GM12878 (cell line): ENCODE measurements at regions not wholly inside any gene's neighbourhood (a gene's known extent, or its start where the extent isn't known, plus 50 kb on each side); places are given as distances from the start of the nearest gene placed in this dataset.

Experiments
- ATAC-seq: fragments of 200-7000 bp; cut with Tn5 transposase; 3 replicates; pipeline ENCODE4 v1.9.1; 2020; ENCODE audit warnings: mild to moderate bottlenecking, moderate library complexity
- BruUV-seq: library from RNA; stranded (reverse); fragments of 400-500 nt; replicated peaks from 2 replicates; lab custom pipeline; 2021; lab: Mats Ljungman, UMichigan
- CTCF ChIA-PET: fragments of 300-600 bp; sonication (Branson Sonifier 250); formaldehyde crosslinking; extraction: SDS; loops from one replicate; lab custom pipeline; 2021; ENCODE audit warnings: inconsistent platforms; lab: Yijun Ruan, JAX
- POLR2A ChIA-PET: fragments of 350-600 bp; formaldehyde crosslinking; extraction: SDS; loops from one replicate; lab custom pipeline; 2021; ENCODE audit warnings: inconsistent platforms; lab: Charles Lee
- RAD21 ChIA-PET: fragments of 300-600 bp; sonication (Branson Sonifier 250); formaldehyde crosslinking; loops from one replicate; lab custom pipeline; 2023; ENCODE audit warnings: antibody characterized with exemption; ENCODE audit not compliant: unreplicated experiment; lab: Charles Lee
- SMC1A ChIA-PET: fragments of 300-600 bp; sonication (Branson Sonifier 250); formaldehyde crosslinking; loops from one replicate; lab custom pipeline; 2023; ENCODE audit not compliant: unreplicated experiment, uncharacterized antibody; lab: Charles Lee
- DNase-seq: peaks from one replicate; pipeline ENCODE4 v3.0.0-alpha.2; 2011; ENCODE audit warnings: low read depth, low spot score
- FAIRE-seq: peaks from 3 replicates; lab custom pipeline; 2011; peaks lifted over from hg19 to GRCh38; lab: Jason Lieb, UNC
- H2AFZ ChIP-seq: 2 replicates; pipeline ENCODE4 v1.6.0; 2011; ENCODE audit warnings: low read depth, low read length, control low read depth; ENCODE audit not compliant: control insufficient read depth
- H3K27ac ChIP-seq: 2 replicates; pipeline ENCODE4 v1.5.1; 2011; ENCODE audit warnings: control low read depth; ENCODE audit not compliant: control insufficient read depth, insufficient read depth
- H3K27me3 ChIP-seq, 2 experiments: replicated peaks in 1 of 2; 2 replicates each; pipeline versions ENCODE4 v1.6.0 to v1.6.1; 2011; ENCODE audit warnings: low read length in 1 of 2; ENCODE audit not compliant: control insufficient read depth in 2 of 2, insufficient read depth in 2 of 2
- H3K36me3 ChIP-seq, 2 experiments: 2 replicates each; pipeline ENCODE4 v1.5.1; 2011; ENCODE audit warnings: low read length in 1 of 2; ENCODE audit not compliant: control insufficient read depth in 2 of 2, insufficient read depth in 2 of 2
- H3K4me1 ChIP-seq: 2 replicates; pipeline ENCODE4 v1.6.1; 2011; ENCODE audit warnings: mild to moderate bottlenecking, low read length, moderate library complexity, mixed read lengths; ENCODE audit not compliant: control insufficient read depth, insufficient read depth
- H3K4me2 ChIP-seq: 2 replicates; pipeline ENCODE4 v1.6.0; 2011; ENCODE audit warnings: control low read depth; ENCODE audit not compliant: control insufficient read depth, insufficient read depth
- H3K4me3 ChIP-seq: fragments of 200-600 bp; sonication (generic); 2 replicates; pipeline ENCODE4 v1.5.1; 2016
- H3K79me2 ChIP-seq: 2 replicates; pipeline ENCODE4 v1.6.0; 2011; ENCODE audit warnings: low read length; ENCODE audit not compliant: control insufficient read depth, insufficient read depth
- H3K9ac ChIP-seq: 2 replicates; pipeline ENCODE4 v1.8.0; 2011; ENCODE audit warnings: low read length, control low read depth, mixed read lengths; ENCODE audit not compliant: control insufficient read depth, insufficient read depth
- H3K9me3 ChIP-seq: replicated peaks from 3 replicates; pipeline ENCODE4 v1.5.1; 2011; ENCODE audit warnings: mild to moderate bottlenecking, low read length; ENCODE audit not compliant: control insufficient read depth, insufficient read depth
- H4K20me1 ChIP-seq: 2 replicates; pipeline ENCODE4 v1.6.0; 2011; ENCODE audit not compliant: control insufficient read depth, insufficient read depth
- BMI1 ChIP-seq: fragments of 450-650 bp; IDR thresholded peaks from 2 replicates; pipeline ENCODE4 v1.6.1; 2016; ENCODE audit warnings: mild to moderate bottlenecking, moderate library complexity, borderline replicate concordance
- CHD2 ChIP-seq: IDR thresholded peaks from 2 replicates; pipeline ENCODE4 v1.6.1; 2011; ENCODE audit warnings: low read depth, low read length, improper control_type of control experiment, borderline replicate concordance
- EP300 ChIP-seq, 2 experiments: fragments of 150-350 bp in 1 of 2; IDR thresholded peaks; 2 replicates each; pipeline ENCODE4 v1.6.1; 2011 to 2012; ENCODE audit warnings: low read depth in 2 of 2, low read length in 2 of 2, borderline replicate concordance in 1 of 2, improper control_type of control experiment in 1 of 2, inconsistent platforms in 1 of 2; ENCODE audit not compliant: control insufficient read depth in 1 of 2
- MTA2 ChIP-seq: fragments of 450-650 bp; IDR thresholded peaks from 2 replicates; pipeline ENCODE4 v1.6.1; 2016; ENCODE audit warnings: low read depth, mild to moderate bottlenecking, moderate library complexity
- MTA3 ChIP-seq: IDR thresholded peaks from 2 replicates; pipeline ENCODE4 v1.6.1; 2012; ENCODE audit warnings: low read length, inconsistent platforms, borderline replicate concordance
- NBN ChIP-seq: fragments of 450-650 bp; IDR thresholded peaks from 2 replicates; pipeline ENCODE4 v1.6.1; 2016
- NR2C2 ChIP-seq: IDR thresholded peaks from 2 replicates; pipeline ENCODE4 v1.6.1; 2011; ENCODE audit warnings: borderline replicate concordance, low read depth; ENCODE audit not compliant: control insufficient read depth, insufficient read length
- PAX8 ChIP-seq: fragments of 450-650 bp; IDR thresholded peaks from 2 replicates; pipeline ENCODE4 v1.6.1; 2017; ENCODE audit warnings: mild to moderate bottlenecking, moderate library complexity
- RBBP5 ChIP-seq: fragments of 200-600 bp; sonication (generic); conservative IDR thresholded peaks from 2 replicates; pipeline ENCODE4 v1.6.1; 2016
- TCF7 ChIP-seq: IDR thresholded peaks from 2 replicates; pipeline ENCODE4 v1.6.1; 2014; ENCODE audit warnings: antibody characterized with exemption, borderline replicate concordance
- WGBS: methylation state at CpG from one replicate; pipeline ENCODE4 v1.1.6; 2016; ENCODE audit warnings: low lambda C conversion rate; ENCODE audit not compliant: insufficient replicate concordance, insufficient coverage; ENCODE audit errors: missing lambda C conversion rate; 5-methylcytosine and 5-hydroxymethylcytosine counted together
- in situ Hi-C: fragments of 300-500 bp; cut with MboI; formaldehyde crosslinking; loops from 9 replicates; pipeline ENCODE4 v1.14.3; 2018; ENCODE audit warnings: mixed read lengths
- intact Hi-C: fragments of 100-400 bp; cut with micrococcal nuclease; formaldehyde crosslinking; loops from one replicate; pipeline ENCODE4 v1.14.2; 2022; ENCODE audit not compliant: unreplicated experiment
- TF ChIP-seq, protein P1 (sequence below): fragments of 450-650 bp; IDR thresholded peaks from 2 replicates; pipeline ENCODE4 v1.6.1; 2017; ENCODE audit warnings: mild to moderate bottlenecking, moderate library complexity
- TF ChIP-seq, protein P2 (sequence below): fragments of 450-650 bp; IDR thresholded peaks from 2 replicates; pipeline ENCODE4 v1.6.1; 2017; ENCODE audit warnings: mild to moderate bottlenecking, moderate library complexity
- TF ChIP-seq, protein P3 (sequence below): fragments of 450-650 bp; IDR thresholded peaks from 2 replicates; pipeline ENCODE4 v1.6.1; 2018; ENCODE audit warnings: mild to moderate bottlenecking, low read depth, moderate library complexity; ENCODE audit not compliant: partially characterized antibody

GRCh38 chr1:95905818-95906395, 671.9 kb downstream of the RWDD3 start:
- Histone ChIP-seq H3K4me1 (no peaks in the 10 kb centered on the region), H3K27me3 (no peaks in the 10 kb centered on the region), H4K20me1 (no peaks in the 10 kb centered on the region), H3K36me3 (no peaks in the 10 kb centered on the region), H3K4me2 (no peak overlapping the region), H3K4me3 (no peak overlapping the region), H2AFZ (no peak overlapping the region), H3K79me2 (no peaks in the 10 kb centered on the region), H3K9ac (no peak overlapping the region), H3K9me3 (no peaks in the 10 kb centered on the region), H3K27ac (no peak overlapping the region)
- intact Hi-C loops, result no loop called here
- RAD21 ChIA-PET, result no interaction called here
- CTCF ChIA-PET, result interaction anchor here (1.4 kb wide), 1 partner anchor 12 kb away, joined by 3 read pairs; no protein-coding TSS in a partner anchor
- in situ Hi-C loops, result no loop called here
- POLR2A ChIA-PET, result no interaction called here
- 0% methylated on average over 1 of the region's 1 CpG for WGBS
- no TSS peak for BruUV-seq
- DNase-seq (no peak), FAIRE-seq (no peak), ATAC-seq (no peak)
- SMC1A ChIA-PET, result interaction anchor here (1.1 to 1.2 kb wide), 2 partner anchors 12 to 219 kb away, joined by 3 read pairs; no protein-coding TSS in a partner anchor
- TF ChIP-seq PAX8 (no peak), RBBP5 (no peak), NBN (no peak), MTA2 (no peak), NR2C2 (no peak), TCF7 (no peak), MTA3 (no peak), CHD2 (no peak), EP300 (IDR thresholded peaks at IDR 0.05; ENCODE audit: borderline replicate concordance in 1 of 2, control insufficient read depth in 1 of 2, low read depth in 2 of 2, low read length in 2 of 2) (no peak), BMI1 (no peak)
- TF ChIP-seq, protein P1, sequence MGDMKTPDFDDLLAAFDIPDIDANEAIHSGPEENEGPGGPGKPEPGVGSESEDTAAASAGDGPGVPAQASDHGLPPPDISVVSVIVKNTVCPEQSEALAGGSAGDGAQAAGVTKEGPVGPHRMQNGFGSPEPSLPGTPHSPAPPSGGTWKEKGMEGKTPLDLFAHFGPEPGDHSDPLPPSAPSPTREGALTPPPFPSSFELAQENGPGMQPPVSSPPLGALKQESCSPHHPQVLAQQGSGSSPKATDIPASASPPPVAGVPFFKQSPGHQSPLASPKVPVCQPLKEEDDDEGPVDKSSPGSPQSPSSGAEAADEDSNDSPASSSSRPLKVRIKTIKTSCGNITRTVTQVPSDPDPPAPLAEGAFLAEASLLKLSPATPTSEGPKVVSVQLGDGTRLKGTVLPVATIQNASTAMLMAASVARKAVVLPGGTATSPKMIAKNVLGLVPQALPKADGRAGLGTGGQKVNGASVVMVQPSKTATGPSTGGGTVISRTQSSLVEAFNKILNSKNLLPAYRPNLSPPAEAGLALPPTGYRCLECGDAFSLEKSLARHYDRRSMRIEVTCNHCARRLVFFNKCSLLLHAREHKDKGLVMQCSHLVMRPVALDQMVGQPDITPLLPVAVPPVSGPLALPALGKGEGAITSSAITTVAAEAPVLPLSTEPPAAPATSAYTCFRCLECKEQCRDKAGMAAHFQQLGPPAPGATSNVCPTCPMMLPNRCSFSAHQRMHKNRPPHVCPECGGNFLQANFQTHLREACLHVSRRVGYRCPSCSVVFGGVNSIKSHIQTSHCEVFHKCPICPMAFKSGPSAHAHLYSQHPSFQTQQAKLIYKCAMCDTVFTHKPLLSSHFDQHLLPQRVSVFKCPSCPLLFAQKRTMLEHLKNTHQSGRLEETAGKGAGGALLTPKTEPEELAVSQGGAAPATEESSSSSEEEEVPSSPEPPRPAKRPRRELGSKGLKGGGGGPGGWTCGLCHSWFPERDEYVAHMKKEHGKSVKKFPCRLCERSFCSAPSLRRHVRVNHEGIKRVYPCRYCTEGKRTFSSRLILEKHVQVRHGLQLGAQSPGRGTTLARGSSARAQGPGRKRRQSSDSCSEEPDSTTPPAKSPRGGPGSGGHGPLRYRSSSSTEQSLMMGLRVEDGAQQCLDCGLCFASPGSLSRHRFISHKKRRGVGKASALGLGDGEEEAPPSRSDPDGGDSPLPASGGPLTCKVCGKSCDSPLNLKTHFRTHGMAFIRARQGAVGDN, result no peak
- TF ChIP-seq, protein P2, sequence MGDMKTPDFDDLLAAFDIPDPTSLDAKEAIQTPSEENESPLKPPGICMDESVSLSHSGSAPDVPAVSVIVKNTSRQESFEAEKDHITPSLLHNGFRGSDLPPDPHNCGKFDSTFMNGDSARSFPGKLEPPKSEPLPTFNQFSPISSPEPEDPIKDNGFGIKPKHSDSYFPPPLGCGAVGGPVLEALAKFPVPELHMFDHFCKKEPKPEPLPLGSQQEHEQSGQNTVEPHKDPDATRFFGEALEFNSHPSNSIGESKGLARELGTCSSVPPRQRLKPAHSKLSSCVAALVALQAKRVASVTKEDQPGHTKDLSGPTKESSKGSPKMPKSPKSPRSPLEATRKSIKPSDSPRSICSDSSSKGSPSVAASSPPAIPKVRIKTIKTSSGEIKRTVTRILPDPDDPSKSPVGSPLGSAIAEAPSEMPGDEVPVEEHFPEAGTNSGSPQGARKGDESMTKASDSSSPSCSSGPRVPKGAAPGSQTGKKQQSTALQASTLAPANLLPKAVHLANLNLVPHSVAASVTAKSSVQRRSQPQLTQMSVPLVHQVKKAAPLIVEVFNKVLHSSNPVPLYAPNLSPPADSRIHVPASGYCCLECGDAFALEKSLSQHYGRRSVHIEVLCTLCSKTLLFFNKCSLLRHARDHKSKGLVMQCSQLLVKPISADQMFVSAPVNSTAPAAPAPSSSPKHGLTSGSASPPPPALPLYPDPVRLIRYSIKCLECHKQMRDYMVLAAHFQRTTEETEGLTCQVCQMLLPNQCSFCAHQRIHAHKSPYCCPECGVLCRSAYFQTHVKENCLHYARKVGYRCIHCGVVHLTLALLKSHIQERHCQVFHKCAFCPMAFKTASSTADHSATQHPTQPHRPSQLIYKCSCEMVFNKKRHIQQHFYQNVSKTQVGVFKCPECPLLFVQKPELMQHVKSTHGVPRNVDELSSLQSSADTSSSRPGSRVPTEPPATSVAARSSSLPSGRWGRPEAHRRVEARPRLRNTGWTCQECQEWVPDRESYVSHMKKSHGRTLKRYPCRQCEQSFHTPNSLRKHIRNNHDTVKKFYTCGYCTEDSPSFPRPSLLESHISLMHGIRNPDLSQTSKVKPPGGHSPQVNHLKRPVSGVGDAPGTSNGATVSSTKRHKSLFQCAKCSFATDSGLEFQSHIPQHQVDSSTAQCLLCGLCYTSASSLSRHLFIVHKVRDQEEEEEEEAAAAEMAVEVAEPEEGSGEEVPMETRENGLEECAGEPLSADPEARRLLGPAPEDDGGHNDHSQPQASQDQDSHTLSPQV, result no peak
- TF ChIP-seq, protein P3, sequence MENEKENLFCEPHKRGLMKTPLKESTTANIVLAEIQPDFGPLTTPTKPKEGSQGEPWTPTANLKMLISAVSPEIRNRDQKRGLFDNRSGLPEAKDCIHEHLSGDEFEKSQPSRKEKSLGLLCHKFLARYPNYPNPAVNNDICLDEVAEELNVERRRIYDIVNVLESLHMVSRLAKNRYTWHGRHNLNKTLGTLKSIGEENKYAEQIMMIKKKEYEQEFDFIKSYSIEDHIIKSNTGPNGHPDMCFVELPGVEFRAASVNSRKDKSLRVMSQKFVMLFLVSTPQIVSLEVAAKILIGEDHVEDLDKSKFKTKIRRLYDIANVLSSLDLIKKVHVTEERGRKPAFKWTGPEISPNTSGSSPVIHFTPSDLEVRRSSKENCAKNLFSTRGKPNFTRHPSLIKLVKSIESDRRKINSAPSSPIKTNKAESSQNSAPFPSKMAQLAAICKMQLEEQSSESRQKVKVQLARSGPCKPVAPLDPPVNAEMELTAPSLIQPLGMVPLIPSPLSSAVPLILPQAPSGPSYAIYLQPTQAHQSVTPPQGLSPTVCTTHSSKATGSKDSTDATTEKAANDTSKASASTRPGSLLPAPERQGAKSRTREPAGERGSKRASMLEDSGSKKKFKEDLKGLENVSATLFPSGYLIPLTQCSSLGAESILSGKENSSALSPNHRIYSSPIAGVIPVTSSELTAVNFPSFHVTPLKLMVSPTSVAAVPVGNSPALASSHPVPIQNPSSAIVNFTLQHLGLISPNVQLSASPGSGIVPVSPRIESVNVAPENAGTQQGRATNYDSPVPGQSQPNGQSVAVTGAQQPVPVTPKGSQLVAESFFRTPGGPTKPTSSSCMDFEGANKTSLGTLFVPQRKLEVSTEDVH, result no peak
